Fibroblast of the conjunctiva (primary cell): ENCODE measurements at regions not wholly inside any gene's neighbourhood (a gene's known extent, or its start where the extent isn't known, plus 50 kb on each side); places are given as distances from the start of the nearest gene placed in this dataset.

Source experiments
- DNase-seq: peaks from one replicate; pipeline ENCODE4 v3.0.0-alpha.2; 2010; ENCODE audit warnings: low read depth

GRCh38 chr12:66066137-66066928 lies 64.2 kb downstream of the LLPH start:
- no peak for DNase-seq

- no peak for DNase-seq
Measured at GRCh38 chr12:66065641-66066136, 64.9 kb downstream of the LLPH start.

- no peak for DNase-seq
Measured at GRCh38 chr12:66065150-66065549, 65.4 kb downstream of the LLPH start.

- no peak for DNase-seq
Measured at GRCh38 chr12:66063916-66064315, 66.6 kb downstream of the LLPH start.

DNA sequence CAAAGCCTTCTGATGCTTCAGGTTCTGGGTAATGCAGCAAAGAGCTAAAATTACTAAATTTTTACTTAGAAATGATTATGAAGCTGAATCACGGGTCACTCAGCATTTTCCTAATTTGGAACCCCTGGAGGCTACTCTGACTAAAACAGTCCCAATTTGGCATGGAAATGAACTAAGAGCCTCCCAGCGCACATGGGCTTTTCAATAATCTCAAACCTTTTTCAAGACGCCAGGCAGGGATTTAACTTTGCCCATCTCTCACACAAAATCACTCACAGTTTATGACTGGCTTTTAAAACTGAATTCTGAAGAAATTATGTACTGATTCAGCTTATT lies 68.3 kb downstream of the LLPH start:
- no peak for DNase-seq

DNA sequence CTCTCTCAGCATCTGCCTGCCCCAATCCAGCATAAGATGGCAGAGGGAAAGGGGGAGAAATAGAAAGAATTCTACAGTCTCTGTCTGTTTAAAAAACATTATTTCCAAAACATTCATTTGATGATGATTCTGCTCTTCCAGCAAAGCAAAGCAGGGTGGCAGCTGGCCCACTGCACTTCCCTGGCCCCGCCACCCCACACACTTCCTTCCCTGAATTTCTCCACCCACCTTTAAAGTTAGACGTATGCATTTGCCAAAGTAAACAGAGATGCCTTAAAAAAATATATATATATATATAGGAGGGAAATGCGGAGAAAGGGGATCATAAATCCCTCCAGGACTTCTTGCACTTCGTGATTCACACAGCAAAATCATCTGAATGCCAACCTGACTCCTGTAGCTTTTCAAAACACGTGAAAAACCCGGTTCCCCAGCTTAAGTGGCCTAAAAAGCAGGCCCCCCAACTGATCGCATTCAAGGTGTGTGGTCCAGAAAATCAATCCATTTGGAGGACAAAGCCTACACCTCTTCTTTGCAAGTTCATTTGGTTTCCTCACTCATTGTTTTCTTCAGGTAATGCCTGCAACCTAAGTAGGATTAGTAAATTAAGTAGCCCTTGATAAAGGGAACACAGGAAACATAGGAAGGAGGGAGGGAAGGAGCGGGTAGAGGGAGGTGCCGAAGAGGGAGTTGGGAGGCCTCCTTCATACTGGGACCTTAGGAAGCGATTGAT lies 68.8 kb downstream of the LLPH start:
- DNase-seq, result no peak

DNA sequence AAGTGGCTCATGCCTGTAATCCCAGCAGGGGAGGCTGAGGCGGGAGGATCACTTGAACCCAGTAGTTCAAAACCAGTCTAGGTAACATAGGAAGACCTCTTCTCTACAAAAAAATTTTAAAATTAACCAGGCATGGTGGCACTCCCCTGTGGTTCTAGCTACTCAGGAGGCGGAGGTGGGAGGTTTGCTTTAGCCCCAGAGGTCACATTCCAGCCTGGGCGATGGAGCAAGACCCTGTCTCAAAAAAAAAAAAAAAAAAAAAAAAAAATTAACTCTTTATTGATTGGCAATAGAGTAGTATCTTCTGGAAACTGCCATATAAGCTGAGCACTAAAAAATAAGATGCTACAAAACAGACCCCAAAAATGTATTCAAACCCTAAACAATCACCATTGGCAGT lies 69.5 kb downstream of the LLPH start:
- no peak for DNase-seq

GRCh38 chr12:66060163-66060907 lies 70.2 kb downstream of the LLPH start:
- DNase-seq, result no peak

- DNase-seq, result no peak
Measured at GRCh38 chr12:66059666-66060065, 70.9 kb downstream of the LLPH start.

GRCh38 chr12:66058554-66058953 lies 72.0 kb downstream of the LLPH start:
- no peak for DNase-seq

- DNase-seq, result no peak
Measured at GRCh38 chr12:66055837-66056319, 74.7 kb downstream of the LLPH start.

GRCh38 chr12:66052988-66053615 lies 77.4 kb downstream of the LLPH start:
- DNase-seq, result no peak

- DNase-seq, result no peak
Measured at GRCh38 chr12:66051361-66051760, 79.2 kb downstream of the LLPH start.

DNA sequence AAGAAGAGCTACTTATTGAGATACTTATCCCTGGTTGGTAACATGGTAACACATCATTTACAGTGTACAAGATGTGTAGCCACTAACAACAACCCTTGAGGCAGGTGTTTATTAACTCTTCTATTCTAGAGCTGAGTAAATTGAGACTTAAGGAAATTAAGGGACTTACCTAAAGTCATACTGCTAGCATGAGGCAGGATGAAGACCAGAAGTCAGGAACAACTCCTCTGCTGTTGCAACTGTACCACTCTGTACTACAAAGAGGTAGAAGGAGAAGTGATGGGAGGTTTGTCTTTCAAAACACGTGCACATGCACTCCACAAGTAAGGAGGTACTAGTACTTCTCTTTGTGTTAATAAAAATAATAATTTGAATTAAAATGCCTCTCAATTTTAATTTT lies 79.9 kb downstream of the LLPH start:
- DNase-seq, result no peak

DNA sequence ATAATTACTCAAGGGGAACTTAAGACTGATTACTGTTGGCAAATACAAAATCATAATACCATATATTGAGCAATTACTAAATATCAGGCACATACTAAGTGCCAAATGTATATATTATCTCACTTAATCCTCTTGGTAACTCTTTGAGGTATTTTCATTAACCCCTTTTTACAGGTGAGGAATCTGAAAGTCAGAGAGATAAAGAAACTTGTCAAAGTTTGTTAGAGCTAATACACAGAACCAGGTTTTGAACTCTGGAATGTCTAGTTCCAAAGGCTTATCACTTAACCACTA lies 80.3 kb downstream of the LLPH start:
- DNase-seq, result no peak

- no peak for DNase-seq
Measured at GRCh38 chr12:66049538-66050282, 80.8 kb downstream of the LLPH start.

DNA sequence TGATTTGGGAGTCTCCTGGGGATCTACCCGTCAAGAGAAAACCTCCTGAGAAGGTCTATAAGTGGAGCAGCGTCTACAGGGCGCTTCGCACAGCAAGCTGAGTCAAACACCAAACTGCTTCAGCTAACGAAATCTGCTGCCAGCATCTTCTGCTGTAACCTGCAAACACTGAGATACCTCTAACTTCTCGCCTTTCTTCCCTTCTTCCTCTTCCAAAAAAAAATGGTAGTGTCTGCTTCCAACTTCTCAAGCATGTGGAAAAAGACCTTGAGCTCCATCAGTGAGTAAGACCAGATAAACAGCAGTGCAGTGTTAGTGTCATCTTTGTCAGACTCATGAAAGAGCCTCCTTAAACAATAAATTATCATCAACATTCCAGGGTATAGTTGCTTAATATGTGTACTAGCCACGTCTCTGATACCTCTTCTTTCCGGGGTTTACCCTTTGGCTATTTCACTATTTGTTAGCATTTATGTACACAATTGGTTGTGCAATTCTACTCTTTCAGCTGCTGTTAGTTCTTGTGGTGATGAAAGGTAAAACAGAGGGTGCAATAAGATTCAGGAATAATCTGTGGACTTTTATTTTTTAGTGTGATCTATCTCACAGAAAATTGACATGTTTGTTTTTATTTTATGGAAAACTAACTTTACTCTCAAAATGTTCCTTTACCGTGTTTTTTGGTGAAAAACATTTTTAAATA lies 81.6 kb downstream of the LLPH start:
- DNase-seq, result no peak

GRCh38 chr12:66048218-66048834 lies 82.2 kb downstream of the LLPH start:
- DNase-seq, result no peak

DNA sequence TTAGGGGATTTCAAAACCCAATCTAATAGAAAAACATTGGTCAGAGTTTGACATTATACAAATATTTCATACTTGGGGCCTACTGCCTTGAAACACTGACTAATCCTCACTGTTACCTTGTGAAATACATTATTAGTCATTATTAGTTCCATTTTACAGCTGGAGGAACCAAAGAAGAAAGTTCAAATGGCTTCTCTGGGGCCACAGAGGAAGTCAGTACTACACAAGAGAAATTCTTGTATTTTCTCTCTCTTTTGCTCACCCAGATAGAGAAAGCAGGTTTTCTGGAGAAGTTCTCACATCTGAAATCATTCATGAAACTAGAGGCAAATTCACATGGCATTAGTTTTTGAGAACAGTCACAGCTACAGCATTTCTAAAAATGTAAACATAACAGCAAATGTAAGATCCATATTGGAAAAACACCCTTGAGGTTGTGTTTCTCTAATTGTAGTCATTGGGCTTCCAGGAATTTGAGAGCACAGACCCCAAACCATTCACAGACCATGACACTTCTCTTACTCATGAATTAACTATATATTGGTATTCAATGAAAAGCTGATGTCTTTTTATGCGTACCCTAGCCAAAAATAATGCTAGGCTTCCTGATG lies 83.0 kb downstream of the LLPH start:
- DNase-seq, result no peak

DNA sequence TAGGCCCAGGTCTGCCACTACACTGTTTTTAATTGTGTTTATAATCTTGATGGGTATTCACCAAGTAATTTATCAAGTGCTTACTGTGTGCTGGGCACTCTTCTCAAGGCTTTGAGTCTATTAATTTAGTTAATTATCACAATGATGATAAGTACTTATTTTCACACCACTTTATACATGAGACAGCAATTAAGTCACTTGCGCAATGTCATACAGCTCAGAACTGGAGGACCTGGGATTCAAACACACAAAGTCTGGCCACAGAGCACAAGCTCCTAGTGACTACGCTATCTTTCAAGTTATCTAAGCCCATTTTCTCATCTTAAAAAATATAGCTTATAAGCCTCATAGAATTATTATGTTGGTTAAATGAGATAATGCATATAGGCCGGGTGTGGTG lies 85.0 kb downstream of the LLPH start:
- no peak for DNase-seq
